Liver (tissue), 7 donors: ENCODE measurements at regions not wholly inside any gene's neighbourhood (a gene's known extent, or its start where the extent isn't known, plus 50 kb on each side); places are given as distances from the start of the nearest gene placed in this dataset.

Experiments used
- DNase-seq: peaks from one replicate; pipeline ENCODE4 v3.0.0-alpha.2; 2017; ENCODE audit warnings: low spot score
- H3K27ac ChIP-seq, 2 donors: one replicate each; pipeline ENCODE4 v1.7.0; 2013; ENCODE audit warnings: inconsistent platforms in 2 of 2, low read length in 2 of 2, control low read depth in 1 of 2, low read depth in 1 of 2, mild to moderate bottlenecking in 1 of 2
- H3K27me3 ChIP-seq, 4 donors: one replicate each; pipeline versions ENCODE4 v1.6.1 to v1.7.0; 2013; ENCODE audit warnings: low read length in 3 of 4, inconsistent platforms in 1 of 4, mild to moderate bottlenecking in 1 of 4, moderate library complexity in 1 of 4; ENCODE audit not compliant: control insufficient read depth in 4 of 4, insufficient read depth in 4 of 4
- H3K36me3 ChIP-seq, 4 donors: one replicate each; pipeline versions ENCODE4 v1.6.1 to v1.7.0; 2013; ENCODE audit warnings: low read length in 3 of 4, mild to moderate bottlenecking in 3 of 4, low read depth in 1 of 4, moderate library complexity in 1 of 4; ENCODE audit not compliant: control insufficient read depth in 4 of 4, insufficient read depth in 3 of 4
- H3K4me1 ChIP-seq, 4 donors: one replicate each; pipeline versions ENCODE4 v1.6.1 to v1.7.0; 2013; ENCODE audit warnings: low read length in 3 of 4, mild to moderate bottlenecking in 3 of 4, moderate library complexity in 1 of 4; ENCODE audit not compliant: control insufficient read depth in 4 of 4, insufficient read depth in 4 of 4
- H3K4me3 ChIP-seq, 3 donors: one replicate each; pipeline versions ENCODE4 v1.6.1 to v1.7.0; 2013; ENCODE audit warnings: low read length in 3 of 3, control low read depth in 1 of 3, low read depth in 1 of 3, mild to moderate bottlenecking in 1 of 3
- H3K9ac ChIP-seq, 2 donors: one replicate each; pipeline ENCODE4 v1.7.0; 2013; ENCODE audit warnings: low read length in 2 of 2, mild to moderate bottlenecking in 2 of 2, moderate library complexity in 2 of 2, control low read depth in 1 of 2, low read depth in 1 of 2
- H3K9me3 ChIP-seq, 4 donors: one replicate each; pipeline versions ENCODE4 v1.6.1 to v1.7.0; 2013; ENCODE audit warnings: low read length in 3 of 4; ENCODE audit not compliant: control insufficient read depth in 4 of 4
- EGR1 ChIP-seq, 2 donors: IDR thresholded peaks; 2 replicates each; pipeline ENCODE4 v1.6.1; 2016 to 2018; ENCODE audit warnings: antibody characterized with exemption in 2 of 2, low read depth in 2 of 2
- FOXA2 ChIP-seq: IDR thresholded peaks from 2 replicates; pipeline ENCODE4 v1.6.1; 2016; ENCODE audit warnings: antibody characterized with exemption
- HNF4A ChIP-seq, 2 donors: conservative IDR thresholded peaks; 2 replicates each; pipeline ENCODE4 v1.6.1; 2016; ENCODE audit warnings: antibody characterized with exemption in 2 of 2, mild to moderate bottlenecking in 2 of 2
- HNF4G ChIP-seq: IDR thresholded peaks from 2 replicates; pipeline ENCODE4 v1.6.1; 2016; ENCODE audit warnings: antibody characterized with exemption
- JUND ChIP-seq, 2 donors: IDR thresholded peaks; 2 replicates each; pipeline ENCODE4 v1.6.1; 2016; ENCODE audit warnings: antibody characterized with exemption in 2 of 2
- NR2F2 ChIP-seq: IDR thresholded peaks from 2 replicates; pipeline ENCODE4 v1.6.1; 2016; ENCODE audit warnings: antibody characterized with exemption
- SP1 ChIP-seq: IDR thresholded peaks from 2 replicates; pipeline ENCODE4 v1.6.1; 2018; ENCODE audit warnings: antibody characterized with exemption, mild to moderate bottlenecking
- TAF1 ChIP-seq: conservative IDR thresholded peaks from 2 replicates; pipeline ENCODE4 v1.6.1; 2016; ENCODE audit warnings: antibody characterized with exemption, mild to moderate bottlenecking
- YY1 ChIP-seq: IDR thresholded peaks from 2 replicates; pipeline ENCODE4 v1.6.1; 2016; ENCODE audit warnings: antibody characterized with exemption, mild to moderate bottlenecking
- WGBS: extraction: QIAGEN DNeasy Blood & Tissue Kit; methylation state at CpG from one replicate; pipeline ENCODE4 v1.1.7; 2013; 5-methylcytosine and 5-hydroxymethylcytosine counted together
- TF ChIP-seq, protein P1 (sequence below): IDR thresholded peaks from 2 replicates; pipeline ENCODE4 v1.6.1; 2016; ENCODE audit warnings: antibody characterized with exemption
- TF ChIP-seq, protein P2 (sequence below): IDR thresholded peaks from 2 replicates; pipeline ENCODE4 v1.6.1; 2016; ENCODE audit warnings: antibody characterized with exemption
- TF ChIP-seq, protein P3 (sequence below): IDR thresholded peaks from 2 replicates; pipeline ENCODE4 v1.6.1; 2016; ENCODE audit warnings: antibody characterized with exemption
- donor health status: healthy.
- donor health status: healthy.
- donor health status: healthy.
- donor health status: healthy.

DNA sequence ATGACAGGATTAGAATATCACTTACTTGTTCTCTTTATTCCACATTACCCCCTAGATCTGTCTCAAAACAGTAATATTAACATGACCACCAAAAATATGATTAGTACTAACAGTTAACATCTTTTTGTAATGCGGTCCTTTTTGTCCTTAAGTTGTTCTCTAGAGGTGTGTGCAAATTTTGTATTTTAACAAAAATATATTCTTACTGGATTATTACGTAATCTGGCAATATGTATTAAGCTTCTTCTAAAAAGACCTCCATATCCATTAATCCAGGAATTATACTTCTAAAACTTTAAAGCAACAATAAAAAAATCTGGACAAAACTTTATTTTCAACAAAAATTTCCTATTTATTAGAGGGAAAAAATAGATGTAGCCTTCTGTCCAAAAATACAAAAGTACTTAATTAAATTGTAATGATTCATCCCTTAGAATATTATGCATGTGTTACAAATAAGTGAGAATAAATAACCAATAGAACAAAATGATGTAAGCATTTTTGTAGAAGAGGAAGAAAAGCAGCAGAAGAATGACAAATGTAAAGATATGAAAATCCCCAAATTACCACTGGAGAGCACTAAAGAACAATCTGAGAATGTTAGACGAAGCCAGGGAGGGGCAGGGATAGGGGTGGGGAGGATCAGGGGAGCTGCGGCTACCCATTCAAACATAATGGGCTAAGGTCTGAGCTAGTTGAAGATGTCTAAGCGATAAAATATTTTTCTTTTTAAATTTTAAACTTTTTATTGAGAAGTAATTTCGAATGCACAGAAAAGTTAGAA, 945.6 kb downstream of the MCTP2 start:
- no peak for DNase-seq
- no peak overlapping the region for H3K9ac ChIP-seq
- peaks cover 0 to 6% (median 0%) of the 10 kb centered on the region in 4 donors for H3K9me3 ChIP-seq
- no peak overlapping the region for H3K27ac ChIP-seq
- TF ChIP-seq, protein P1, sequence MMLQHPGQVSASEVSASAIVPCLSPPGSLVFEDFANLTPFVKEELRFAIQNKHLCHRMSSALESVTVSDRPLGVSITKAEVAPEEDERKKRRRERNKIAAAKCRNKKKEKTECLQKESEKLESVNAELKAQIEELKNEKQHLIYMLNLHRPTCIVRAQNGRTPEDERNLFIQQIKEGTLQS, result no peak
- TF ChIP-seq HNF4A (conservative IDR thresholded peaks at IDR 0.05) (no peak), HNF4G (no peak), SP1 (no peak), EGR1 (IDR thresholded peaks at IDR 0.05; ENCODE audit: low read depth in 2 of 2) (no peak), JUND (IDR thresholded peaks at IDR 0.05) (no peak), YY1 (no peak), FOXA2 (no peak), NR2F2 (no peak)
- TF ChIP-seq, protein P2, sequence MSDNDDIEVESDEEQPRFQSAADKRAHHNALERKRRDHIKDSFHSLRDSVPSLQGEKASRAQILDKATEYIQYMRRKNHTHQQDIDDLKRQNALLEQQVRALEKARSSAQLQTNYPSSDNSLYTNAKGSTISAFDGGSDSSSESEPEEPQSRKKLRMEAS, result no peak
- TF ChIP-seq, protein P3, sequence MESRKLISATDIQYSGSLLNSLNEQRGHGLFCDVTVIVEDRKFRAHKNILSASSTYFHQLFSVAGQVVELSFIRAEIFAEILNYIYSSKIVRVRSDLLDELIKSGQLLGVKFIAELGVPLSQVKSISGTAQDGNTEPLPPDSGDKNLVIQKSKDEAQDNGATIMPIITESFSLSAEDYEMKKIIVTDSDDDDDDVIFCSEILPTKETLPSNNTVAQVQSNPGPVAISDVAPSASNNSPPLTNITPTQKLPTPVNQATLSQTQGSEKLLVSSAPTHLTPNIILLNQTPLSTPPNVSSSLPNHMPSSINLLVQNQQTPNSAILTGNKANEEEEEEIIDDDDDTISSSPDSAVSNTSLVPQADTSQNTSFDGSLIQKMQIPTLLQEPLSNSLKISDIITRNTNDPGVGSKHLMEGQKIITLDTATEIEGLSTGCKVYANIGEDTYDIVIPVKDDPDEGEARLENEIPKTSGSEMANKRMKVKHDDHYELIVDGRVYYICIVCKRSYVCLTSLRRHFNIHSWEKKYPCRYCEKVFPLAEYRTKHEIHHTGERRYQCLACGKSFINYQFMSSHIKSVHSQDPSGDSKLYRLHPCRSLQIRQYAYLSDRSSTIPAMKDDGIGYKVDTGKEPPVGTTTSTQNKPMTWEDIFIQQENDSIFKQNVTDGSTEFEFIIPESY, result no peak
- 78% methylated on average over 6 of the region's 6 CpGs for whole genome bisulfite sequencing
- H3K4me1 ChIP-seq, result no peaks in the 10 kb centered on the region
- H3K36me3 ChIP-seq, result no peaks in the 10 kb centered on the region
- no peaks in the 10 kb centered on the region for H3K27me3 ChIP-seq
- H3K4me3 ChIP-seq, result no peak overlapping the region

DNA sequence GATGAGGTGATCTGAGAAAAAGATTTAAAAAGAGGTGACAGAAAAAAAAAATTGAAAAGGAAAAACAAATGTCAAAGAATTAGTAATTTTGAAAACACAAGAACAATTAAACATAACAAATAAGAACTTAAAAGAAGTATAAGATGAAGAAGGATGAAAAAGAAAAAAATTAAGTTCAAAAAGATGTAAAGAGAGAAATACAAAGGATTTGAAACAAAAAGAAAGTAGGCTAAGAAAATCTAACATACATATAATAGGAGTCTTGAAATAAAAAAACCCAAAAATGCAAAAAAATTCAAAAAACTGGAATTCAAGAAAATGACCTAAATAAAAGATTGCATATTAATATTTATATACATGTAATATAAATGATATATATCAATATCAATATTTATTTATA, 949.2 kb downstream of the MCTP2 start:
- H3K4me3 ChIP-seq, result no peak overlapping the region
- no peaks in the 10 kb centered on the region for H3K27me3 ChIP-seq
- no peaks in the 10 kb centered on the region for H3K4me1 ChIP-seq
- no peak overlapping the region for H3K9ac ChIP-seq
- no peak overlapping the region for H3K27ac ChIP-seq
- peaks cover 0 to 6% (median 0%) of the 10 kb centered on the region in 4 donors for H3K9me3 ChIP-seq
- no peak for DNase-seq
- no peak for TF ChIP-seq JUND (IDR thresholded peaks at IDR 0.05)
- TF ChIP-seq, protein P3, result no peak
- H3K36me3 ChIP-seq, result no peaks in the 10 kb centered on the region

DNA sequence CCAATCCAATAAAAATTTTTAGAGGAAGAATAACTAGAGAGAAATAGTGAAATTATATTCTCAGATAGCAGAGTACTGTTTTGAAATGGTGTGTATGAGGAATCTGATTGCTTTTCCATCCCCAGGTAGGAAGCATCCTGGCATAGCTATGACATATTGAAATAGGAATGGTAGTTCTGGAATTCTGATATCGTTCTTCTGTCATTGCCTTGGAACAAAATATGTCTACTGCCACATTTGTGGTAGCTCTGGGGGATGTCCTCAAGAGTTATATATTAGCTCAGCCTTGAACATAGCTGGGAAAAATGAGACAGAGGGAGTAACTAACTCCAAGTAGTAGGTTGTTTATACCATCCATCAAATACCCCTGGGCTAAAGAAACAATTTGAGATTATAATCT, 950.7 kb downstream of the MCTP2 start:
- Histone ChIP-seq H3K9ac (no peak overlapping the region), H3K4me1 (no peaks in the 10 kb centered on the region), H3K27me3 (no peaks in the 10 kb centered on the region), H3K27ac (no peak overlapping the region), H3K36me3 (no peaks in the 10 kb centered on the region), H3K4me3 (no peak overlapping the region), H3K9me3 (peaks cover 0 to 6% (median 0%) of the 10 kb centered on the region in 4 donors)
- 83% methylated on average over 1 of the region's 1 CpG for WGBS
- no peak for TF ChIP-seq JUND (IDR thresholded peaks at IDR 0.05)
- TF ChIP-seq TAF1, result no peak
- TF ChIP-seq, protein P2, result no peak
- TF ChIP-seq, protein P1, result no peak
- no peak for TF ChIP-seq YY1
- TF ChIP-seq SP1, result no peak
- DNase-seq, result no peak
